B cell (primary cell): ENCODE measurements at regions not wholly inside any gene's neighbourhood (a gene's known extent, or its start where the extent isn't known, plus 50 kb on each side); places are given as distances from the start of the nearest gene placed in this dataset.

ENCODE experiments used
- ATAC-seq: fragments of 200-7000 bp; cut with Tn5 transposase; one replicate; pipeline ENCODE4 v1.10.0; 2021; ENCODE audit warnings: low read depth, mild to moderate bottlenecking, moderate number of reproducible peaks, moderate library complexity
- CTCF ChIA-PET: fragments of 350-600 bp; sonication (Branson Sonifier 250); formaldehyde crosslinking; loops from one replicate; lab custom pipeline; 2021; ENCODE audit warnings: antibody characterized with exemption, inconsistent platforms; lab: Charles Lee
- POLR2A ChIA-PET: fragments of 350-600 bp; sonication (Branson Sonifier 250); formaldehyde crosslinking; loops from one replicate; lab custom pipeline; 2021; ENCODE audit warnings: antibody characterized with exemption; lab: Charles Lee
- DNase-seq: peaks from one replicate; pipeline ENCODE4 v3.0.0; 2013
- H2AFZ ChIP-seq: 2 replicates; pipeline ENCODE4 v1.6.1; 2012; ENCODE audit warnings: mild to moderate bottlenecking, low read depth, low read length; ENCODE audit not compliant: insufficient read depth, poor library complexity, severe bottlenecking
- H3K27ac ChIP-seq, 2 donors: 1 replicate in 1 of 2; 2 replicates in 1 of 2; pipeline ENCODE4 v1.5.1; 2012 to 2013; ENCODE audit warnings: low read length in 2 of 2, mild to moderate bottlenecking in 2 of 2, moderate library complexity in 1 of 2
- H3K27me3 ChIP-seq, 4 experiments: fragments of 200-600 bp in 1 of 4; sonication (generic) in 1 of 4; replicated peaks in 1 of 4; 1 replicate in 2 of 4; 2 replicates in 2 of 4; pipeline versions ENCODE4 v1.6.1 to v1.7.0; 2013 to 2016; ENCODE audit warnings: low read length in 3 of 4, mild to moderate bottlenecking in 2 of 4, mixed read lengths in 1 of 4, moderate library complexity in 1 of 4; ENCODE audit not compliant: insufficient read depth in 4 of 4, control insufficient read depth in 3 of 4; ENCODE audit errors: control extremely low read depth in 1 of 4
- H3K36me3 ChIP-seq, 2 experiments: replicated peaks in 1 of 2; 1 replicate in 1 of 2; 2 replicates in 1 of 2; pipeline versions ENCODE4 v1.6.1 to v1.7.1; 2013; ENCODE audit warnings: low read length in 1 of 2; ENCODE audit not compliant: insufficient read depth in 2 of 2, control insufficient read depth in 1 of 2; ENCODE audit errors: control extremely low read depth in 1 of 2, extremely low read depth in 1 of 2
- H3K4me1 ChIP-seq, 2 donors: fragments of 200-600 bp in 1 of 2; sonication (generic) in 1 of 2; 1 replicate in 1 of 2; 2 replicates in 1 of 2; pipeline versions ENCODE4 v1.5.1 to v1.6.1; 2013 to 2017; ENCODE audit warnings: low read length in 2 of 2; ENCODE audit not compliant: control insufficient read depth in 2 of 2, insufficient read depth in 2 of 2
- H3K4me2 ChIP-seq: replicated peaks from 2 replicates; pipeline ENCODE3; 2012; ENCODE audit warnings: mild to moderate bottlenecking, low read depth, low read length; ENCODE audit not compliant: poor library complexity, severe bottlenecking
- H3K4me3 ChIP-seq, 5 experiments: fragments of 200-600 bp in 1 of 5; sonication (generic) in 1 of 5; 1 replicate in 3 of 5; 2 replicates in 2 of 5; pipeline versions ENCODE4 v1.5.1 to v1.7.0; 2011 to 2016; ENCODE audit warnings: low read length in 4 of 5, mild to moderate bottlenecking in 4 of 5, low read depth in 2 of 5, control low read depth in 1 of 5, moderate library complexity in 1 of 5; ENCODE audit not compliant: insufficient read depth in 1 of 5; ENCODE audit errors: control extremely low read depth in 1 of 5, extremely low read depth in 1 of 5
- H3K79me2 ChIP-seq: fragments of 200-600 bp; sonication (generic); one replicate; pipeline ENCODE4 v1.6.0; 2016; ENCODE audit warnings: low read length; ENCODE audit not compliant: control insufficient read depth, insufficient read depth
- H3K9ac ChIP-seq: fragments of 200-600 bp; sonication (generic); 2 replicates; pipeline ENCODE4 v1.6.1; 2017; ENCODE audit warnings: mild to moderate bottlenecking, low read length, moderate library complexity
- H3K9me3 ChIP-seq, 3 donors: one replicate each; pipeline versions ENCODE4 v1.6.1 to v1.7.1; 2013; ENCODE audit warnings: low read length in 2 of 3; ENCODE audit not compliant: control insufficient read depth in 2 of 3, insufficient read depth in 1 of 3; ENCODE audit errors: control extremely low read depth in 1 of 3
- H4K20me1 ChIP-seq: 2 replicates; pipeline ENCODE4 v1.6.0; 2012; ENCODE audit warnings: mild to moderate bottlenecking, low read length; ENCODE audit not compliant: insufficient read depth, control insufficient read depth, poor library complexity, severe bottlenecking
- H3K27ac Mint-ChIP-seq: one replicate; pipeline ENCODE4 v1.8.0; 2021; ENCODE audit warnings: mixed read lengths
- H3K27me3 Mint-ChIP-seq: one replicate; pipeline ENCODE4 v1.8.0; 2021; ENCODE audit warnings: mixed read lengths
- H3K4me1 Mint-ChIP-seq: one replicate; pipeline ENCODE4 v1.8.0; 2021; ENCODE audit warnings: mixed read lengths
- H3K4me3 Mint-ChIP-seq: one replicate; pipeline ENCODE4 v1.8.0; 2021; ENCODE audit warnings: mixed read lengths
- H3K9me3 Mint-ChIP-seq: one replicate; pipeline ENCODE4 v1.8.0; 2022; ENCODE audit warnings: mixed read lengths; ENCODE audit not compliant: insufficient read depth
- EZH2 ChIP-seq: IDR thresholded peaks from 2 replicates; pipeline ENCODE4 v1.6.1; 2012; ENCODE audit warnings: borderline replicate concordance, low read depth, mild to moderate bottlenecking, moderate library complexity, low read length; ENCODE audit not compliant: insufficient read depth, poor library complexity, severe bottlenecking
- WGBS: methylation state at CpG from one replicate; pipeline ENCODE4 v1.1.5; 2013; ENCODE audit warnings: missing lambda C conversion rate; ENCODE audit not compliant: insufficient coverage; 5-methylcytosine and 5-hydroxymethylcytosine counted together
- intact Hi-C: fragments of 100-400 bp; cut with micrococcal nuclease; formaldehyde crosslinking; loops from one replicate; pipeline ENCODE4 v1.10.0; 2022
- TF ChIP-seq, protein P1 (sequence below): fragments of 200-600 bp; IDR thresholded peaks from one replicate; pipeline ENCODE4 v1.8.0; 2022; ENCODE audit warnings: antibody characterized with exemption, mild to moderate bottlenecking

DNA sequence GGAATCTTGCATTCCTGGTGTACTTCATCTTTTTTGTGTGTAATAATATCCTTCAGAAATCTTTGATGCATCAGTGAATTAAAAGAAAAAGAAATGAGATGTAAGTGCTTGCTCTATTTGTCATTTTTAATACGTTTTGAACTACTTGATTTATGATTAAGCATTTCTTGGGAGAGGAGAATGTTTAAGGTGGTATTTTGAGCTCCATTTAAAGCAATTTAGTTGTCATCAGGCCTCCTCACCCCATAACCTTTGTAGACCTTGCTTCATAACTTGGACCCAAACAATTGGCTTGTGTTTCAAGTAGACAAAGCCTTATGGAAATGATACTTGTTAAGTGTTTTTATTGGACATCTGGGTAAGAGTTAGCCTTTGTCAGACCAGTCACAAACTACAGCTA is 87.1 kb upstream of the VEPH1 start:
- Mint-ChIP-seq H3K4me3 (no peak overlapping the region), H3K9me3 (no peaks in the 10 kb centered on the region), H3K4me1 (no peaks in the 10 kb centered on the region), H3K27me3 (peaks cover 14% of the 10 kb centered on the region), H3K27ac (no peak overlapping the region)
- Histone ChIP-seq H3K27ac (no peak overlapping the region), H3K27me3 (peaks cover 0 to 4% (median 0%) of the 10 kb centered on the region in 4 experiments), H2AFZ (no peak overlapping the region), H3K79me2 (no peaks in the 10 kb centered on the region), H3K4me1 (no peaks in the 10 kb centered on the region), H3K36me3 (no peaks in the 10 kb centered on the region), H3K9me3 (no peaks in the 10 kb centered on the region), H4K20me1 (no peaks in the 10 kb centered on the region), H3K4me2 (no peak overlapping the region), H3K4me3 (no peak overlapping the region), H3K9ac (no peak overlapping the region)
- ChIA-PET CTCF (interaction anchor here (1.0 kb wide), 1 partner anchor 16 kb away, joined by 3 read pairs; no protein-coding TSS in a partner anchor), POLR2A (no interaction called here)
- no peak for DNase-seq
- WGBS = no CpG with 5 or more reads among the region's 1 CpG
- no peak for TF ChIP-seq EZH2
- TF ChIP-seq, protein P1, sequence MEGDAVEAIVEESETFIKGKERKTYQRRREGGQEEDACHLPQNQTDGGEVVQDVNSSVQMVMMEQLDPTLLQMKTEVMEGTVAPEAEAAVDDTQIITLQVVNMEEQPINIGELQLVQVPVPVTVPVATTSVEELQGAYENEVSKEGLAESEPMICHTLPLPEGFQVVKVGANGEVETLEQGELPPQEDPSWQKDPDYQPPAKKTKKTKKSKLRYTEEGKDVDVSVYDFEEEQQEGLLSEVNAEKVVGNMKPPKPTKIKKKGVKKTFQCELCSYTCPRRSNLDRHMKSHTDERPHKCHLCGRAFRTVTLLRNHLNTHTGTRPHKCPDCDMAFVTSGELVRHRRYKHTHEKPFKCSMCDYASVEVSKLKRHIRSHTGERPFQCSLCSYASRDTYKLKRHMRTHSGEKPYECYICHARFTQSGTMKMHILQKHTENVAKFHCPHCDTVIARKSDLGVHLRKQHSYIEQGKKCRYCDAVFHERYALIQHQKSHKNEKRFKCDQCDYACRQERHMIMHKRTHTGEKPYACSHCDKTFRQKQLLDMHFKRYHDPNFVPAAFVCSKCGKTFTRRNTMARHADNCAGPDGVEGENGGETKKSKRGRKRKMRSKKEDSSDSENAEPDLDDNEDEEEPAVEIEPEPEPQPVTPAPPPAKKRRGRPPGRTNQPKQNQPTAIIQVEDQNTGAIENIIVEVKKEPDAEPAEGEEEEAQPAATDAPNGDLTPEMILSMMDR = no peak
- intact Hi-C loops = no loop called here
- no peak for ATAC-seq

GRCh38 chr3:157589211-157589610 is 86.0 kb upstream of the VEPH1 start:
- no peak overlapping the region for H3K4me2 ChIP-seq
- TF ChIP-seq, protein P1 = no peak
- no peak for TF ChIP-seq EZH2
- no peaks in the 10 kb centered on the region for H3K9me3 ChIP-seq
- peaks cover 10% of the 10 kb centered on the region for H3K27me3 Mint-ChIP-seq
- no peak overlapping the region for H3K27ac ChIP-seq
- no peak overlapping the region for H3K4me3 Mint-ChIP-seq
- intact Hi-C loops = no loop called here
- ChIA-PET POLR2A (no interaction called here), CTCF (interaction anchor here (1.0 kb wide), 1 partner anchor 17 kb away, joined by 3 read pairs; no protein-coding TSS in a partner anchor)
- peaks cover 0 to 4% (median 0%) of the 10 kb centered on the region in 4 experiments for H3K27me3 ChIP-seq
- no peak overlapping the region for H3K27ac Mint-ChIP-seq
- no peak for ATAC-seq
- no peak for DNase-seq
- no peaks in the 10 kb centered on the region for H3K79me2 ChIP-seq
- no peaks in the 10 kb centered on the region for H3K9me3 Mint-ChIP-seq
- H3K36me3 ChIP-seq = no peaks in the 10 kb centered on the region
- H3K9ac ChIP-seq = no peak overlapping the region
- WGBS = no CpG with 5 or more reads among the region's 2 CpGs
- no peak overlapping the region for H2AFZ ChIP-seq
- no peaks in the 10 kb centered on the region for H3K4me1 Mint-ChIP-seq
- no peak overlapping the region for H3K4me3 ChIP-seq
- no peaks in the 10 kb centered on the region for H3K4me1 ChIP-seq
- H4K20me1 ChIP-seq = no peaks in the 10 kb centered on the region
